ENCODE measurements at regions not wholly inside any gene's neighbourhood (a gene's known extent, or its start where the extent isn't known, plus 50 kb on each side); places are given as distances from the start of the nearest gene placed in this dataset.

GRCh38 chr6:39992861-39993622, 58.8 kb upstream of the MOCS1 start:
- DNase-seq (ENCODE audit: low read depth), result no peak
